ENCODE measurements at regions not wholly inside any gene's neighbourhood (a gene's known extent, or its start where the extent isn't known, plus 50 kb on each side); places are given as distances from the start of the nearest gene placed in this dataset.

DNA sequence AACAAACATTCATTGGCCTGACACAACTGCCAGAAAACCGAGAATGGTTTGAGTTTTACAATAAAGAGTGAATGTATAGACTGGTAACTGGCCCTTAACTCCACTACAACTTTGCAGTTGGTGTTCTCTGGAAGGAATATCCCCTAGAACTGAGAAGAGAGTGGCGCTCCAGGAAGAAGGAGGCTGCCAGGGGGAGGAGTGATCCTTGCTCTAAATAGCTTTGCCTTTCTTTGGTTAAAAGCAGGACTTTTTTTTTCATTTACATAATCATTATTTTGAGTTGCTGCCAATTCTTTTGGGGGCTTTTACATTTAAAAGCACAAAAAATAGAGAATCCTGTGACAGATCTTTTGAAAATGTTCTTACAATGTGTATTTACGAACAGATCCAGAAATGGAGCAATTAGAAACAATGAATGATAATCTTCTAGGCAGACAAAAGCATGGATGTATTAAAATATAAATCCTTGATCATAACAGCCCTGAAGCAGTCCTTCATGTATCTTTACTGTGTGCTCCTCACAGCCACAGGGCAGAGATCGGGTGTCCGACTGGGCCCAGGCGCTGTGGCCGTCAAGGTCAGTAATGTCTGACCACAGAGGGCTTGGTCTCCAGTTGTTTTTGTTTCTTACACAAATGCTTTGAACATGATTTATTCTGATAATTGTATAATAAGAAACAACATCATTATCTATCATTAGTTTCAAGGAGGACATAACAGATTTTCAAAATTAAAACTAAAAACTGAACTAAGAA is 612.2 kb downstream of the HDGFL1 start:
- TF ChIP-seq EZH2 (IDR thresholded peaks at IDR 0.05; ENCODE audit: borderline replicate concordance) (no peak), CTCF (IDR thresholded peaks at IDR 0.05; ENCODE audit: poor library complexity) (no peak), EZH2phosphoT487 (IDR thresholded peaks at IDR 0.05; ENCODE audit: low read depth, severe bottlenecking, unreplicated experiment) (no peak)
